GM18870 (cell line): ENCODE measurements at regions not wholly inside any gene's neighbourhood (a gene's known extent, or its start where the extent isn't known, plus 50 kb on each side); places are given as distances from the start of the nearest gene placed in this dataset.
"Not testable (repeated sequence)": the region's sequence is repeated elsewhere in the genome, so short reads cannot be mapped to it uniquely, and the experiment has no call there.

Source experiments
- ATAC-seq: cut with Tn5 transposase; IDR thresholded peaks from one replicate; pipeline ENCODE4 v1.9.1; 2021; ENCODE audit warnings: moderate library complexity; ENCODE audit not compliant: unreplicated experiment

- no peak for ATAC-seq
Observed at GRCh38 chr2:144770616-144771230, 250.8 kb upstream of the ZEB2 start.

- ATAC-seq: not testable (repeated sequence)
Observed at GRCh38 chr2:144760939-144761338, 241.0 kb upstream of the ZEB2 start.

- no peak for ATAC-seq
Observed at GRCh38 chr2:144759746-144760145, 239.8 kb upstream of the ZEB2 start.

- not testable (repeated sequence) for ATAC-seq
Observed at GRCh38 chr2:144758196-144758595, 238.3 kb upstream of the ZEB2 start.

GRCh38 chr2:144753416-144753815 lies 233.5 kb upstream of the ZEB2 start:
- no peak for ATAC-seq

GRCh38 chr2:144751142-144751905 lies 231.4 kb upstream of the ZEB2 start:
- no peak for ATAC-seq

GRCh38 chr2:144749188-144749587 lies 229.3 kb upstream of the ZEB2 start:
- ATAC-seq: no peak

GRCh38 chr2:144748443-144748842 lies 228.5 kb upstream of the ZEB2 start:
- ATAC-seq: no peak

- ATAC-seq: no peak
Observed at GRCh38 chr2:144747571-144747970, 227.7 kb upstream of the ZEB2 start.

GRCh38 chr2:144745424-144745823 lies 225.5 kb upstream of the ZEB2 start:
- ATAC-seq: no peak

- no peak for ATAC-seq
Observed at GRCh38 chr2:144738749-144739148, 218.8 kb upstream of the ZEB2 start.

- no peak for ATAC-seq
Observed at GRCh38 chr2:144730711-144731110, 210.8 kb upstream of the ZEB2 start.

- not testable (repeated sequence) for ATAC-seq
Observed at GRCh38 chr2:144724460-144724859, 204.5 kb upstream of the ZEB2 start.

GRCh38 chr2:144718376-144718775 lies 198.5 kb upstream of the ZEB2 start:
- no peak for ATAC-seq

- ATAC-seq: no peak
Observed at GRCh38 chr2:144715992-144716391, 196.1 kb upstream of the ZEB2 start.

- no peak for ATAC-seq
Observed at GRCh38 chr2:144713410-144713809, 193.5 kb upstream of the ZEB2 start.

GRCh38 chr2:144712550-144712940 lies 192.6 kb upstream of the ZEB2 start:
- ATAC-seq: no peak

GRCh38 chr2:144711630-144712549 lies 192.0 kb upstream of the ZEB2 start:
- no peak for ATAC-seq

- no peak for ATAC-seq
Observed at GRCh38 chr2:144711084-144711483, 191.2 kb upstream of the ZEB2 start.

GRCh38 chr2:144708626-144709025 lies 188.7 kb upstream of the ZEB2 start:
- no peak for ATAC-seq

- no peak for ATAC-seq
Observed at GRCh38 chr2:144707736-144708326, 187.9 kb upstream of the ZEB2 start.
